GM06990 (cell line): ENCODE measurements at regions not wholly inside any gene's neighbourhood (a gene's known extent, or its start where the extent isn't known, plus 50 kb on each side); places are given as distances from the start of the nearest gene placed in this dataset.

ENCODE experiments used
- DNase-seq: peaks from one replicate; pipeline ENCODE4 v3.0.0-alpha.2; 2011; ENCODE audit not compliant: insufficient read length; ENCODE audit errors: extremely low read depth
- H3K27me3 ChIP-seq: replicated peaks from 2 replicates; pipeline ENCODE4 v1.6.0; 2011; ENCODE audit warnings: low read length; ENCODE audit not compliant: control insufficient read depth, insufficient read depth
- H3K36me3 ChIP-seq: 2 replicates; pipeline ENCODE4 v1.5.1; 2011; ENCODE audit warnings: low read length; ENCODE audit not compliant: control insufficient read depth, insufficient read depth
- H3K4me3 ChIP-seq: replicated peaks from 2 replicates; pipeline ENCODE4 v1.5.1; 2011; ENCODE audit warnings: low read depth, mild to moderate bottlenecking, control low read depth, low read length
- TF ChIP-seq, protein P1 (sequence below): IDR thresholded peaks from 2 replicates; pipeline ENCODE4 v1.5.1; 2011; ENCODE audit warnings: low read length, control low read depth, mild to moderate bottlenecking, inconsistent platforms; ENCODE audit not compliant: insufficient read depth, poor library complexity, severe bottlenecking

DNA sequence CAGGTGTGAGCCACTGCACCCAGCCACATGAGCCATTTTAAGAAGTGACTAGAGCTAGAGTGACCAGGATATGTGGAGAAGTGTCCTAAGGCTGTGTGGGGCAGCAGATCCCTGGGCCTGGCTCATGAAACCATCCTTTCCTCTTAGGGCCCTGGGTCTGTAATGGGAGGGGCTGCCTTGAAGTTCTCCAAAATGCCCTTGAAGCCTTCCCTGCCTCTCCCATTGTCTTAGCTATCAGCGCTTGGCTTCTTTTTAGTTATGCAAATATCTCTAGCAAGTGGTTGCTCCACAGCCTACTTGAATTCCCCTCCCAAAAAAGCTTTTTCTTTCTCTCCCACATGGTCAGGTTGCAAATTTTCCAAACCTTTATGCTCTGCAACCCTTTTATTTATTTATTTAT lies 112.4 kb upstream of the SPATA16 start:
- no peak overlapping the region for H3K4me3 ChIP-seq
- no peak for DNase-seq
- TF ChIP-seq, protein P1, sequence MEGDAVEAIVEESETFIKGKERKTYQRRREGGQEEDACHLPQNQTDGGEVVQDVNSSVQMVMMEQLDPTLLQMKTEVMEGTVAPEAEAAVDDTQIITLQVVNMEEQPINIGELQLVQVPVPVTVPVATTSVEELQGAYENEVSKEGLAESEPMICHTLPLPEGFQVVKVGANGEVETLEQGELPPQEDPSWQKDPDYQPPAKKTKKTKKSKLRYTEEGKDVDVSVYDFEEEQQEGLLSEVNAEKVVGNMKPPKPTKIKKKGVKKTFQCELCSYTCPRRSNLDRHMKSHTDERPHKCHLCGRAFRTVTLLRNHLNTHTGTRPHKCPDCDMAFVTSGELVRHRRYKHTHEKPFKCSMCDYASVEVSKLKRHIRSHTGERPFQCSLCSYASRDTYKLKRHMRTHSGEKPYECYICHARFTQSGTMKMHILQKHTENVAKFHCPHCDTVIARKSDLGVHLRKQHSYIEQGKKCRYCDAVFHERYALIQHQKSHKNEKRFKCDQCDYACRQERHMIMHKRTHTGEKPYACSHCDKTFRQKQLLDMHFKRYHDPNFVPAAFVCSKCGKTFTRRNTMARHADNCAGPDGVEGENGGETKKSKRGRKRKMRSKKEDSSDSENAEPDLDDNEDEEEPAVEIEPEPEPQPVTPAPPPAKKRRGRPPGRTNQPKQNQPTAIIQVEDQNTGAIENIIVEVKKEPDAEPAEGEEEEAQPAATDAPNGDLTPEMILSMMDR, result no peak
- H3K27me3 ChIP-seq, result no peaks in the 10 kb centered on the region
- no peaks in the 10 kb centered on the region for H3K36me3 ChIP-seq

DNA sequence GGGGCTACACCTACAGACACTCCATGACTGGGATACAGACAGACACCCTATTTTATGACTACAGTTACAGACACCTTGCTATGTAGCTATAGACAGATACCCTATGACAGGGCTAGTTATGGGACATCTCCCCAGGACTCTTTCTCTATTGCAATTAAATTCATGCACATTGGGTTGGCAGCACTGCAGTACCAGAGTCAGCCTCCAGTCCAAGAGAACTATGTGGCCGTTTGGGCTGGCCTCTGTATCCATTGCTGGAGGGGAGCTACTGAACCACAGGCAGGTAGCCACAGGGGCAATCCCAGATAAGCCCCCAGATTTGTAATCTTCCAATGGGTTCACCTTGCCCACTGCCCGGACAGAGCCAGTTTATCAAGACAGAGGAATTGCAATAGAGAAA lies 108.4 kb upstream of the SPATA16 start:
- H3K36me3 ChIP-seq, result no peaks in the 10 kb centered on the region
- TF ChIP-seq, protein P1, result no peak
- no peak overlapping the region for H3K4me3 ChIP-seq
- DNase-seq, result no peak
- H3K27me3 ChIP-seq, result no peaks in the 10 kb centered on the region

DNA sequence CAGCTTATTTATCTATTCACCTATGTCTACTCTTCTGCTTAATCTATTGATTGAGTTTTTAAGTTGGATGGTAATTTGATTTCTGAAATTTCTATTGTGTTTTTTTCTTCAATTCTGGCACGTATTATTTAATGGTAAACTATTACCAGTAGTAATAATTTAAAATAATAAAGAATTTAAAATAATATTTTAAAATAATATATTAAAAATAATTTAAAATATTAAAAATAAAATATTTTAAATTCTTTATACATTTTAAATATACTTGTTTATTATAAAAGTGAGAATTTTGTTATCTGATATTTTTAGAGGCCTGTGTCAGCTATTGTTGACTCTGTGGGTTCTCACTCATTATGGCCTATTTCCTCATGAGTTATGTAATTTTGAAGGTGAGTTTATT lies 100.7 kb upstream of the SPATA16 start:
- Histone ChIP-seq H3K27me3 (no peaks in the 10 kb centered on the region), H3K4me3 (no peak overlapping the region), H3K36me3 (no peaks in the 10 kb centered on the region)
- no peak for DNase-seq
- TF ChIP-seq, protein P1, result no peak

DNA sequence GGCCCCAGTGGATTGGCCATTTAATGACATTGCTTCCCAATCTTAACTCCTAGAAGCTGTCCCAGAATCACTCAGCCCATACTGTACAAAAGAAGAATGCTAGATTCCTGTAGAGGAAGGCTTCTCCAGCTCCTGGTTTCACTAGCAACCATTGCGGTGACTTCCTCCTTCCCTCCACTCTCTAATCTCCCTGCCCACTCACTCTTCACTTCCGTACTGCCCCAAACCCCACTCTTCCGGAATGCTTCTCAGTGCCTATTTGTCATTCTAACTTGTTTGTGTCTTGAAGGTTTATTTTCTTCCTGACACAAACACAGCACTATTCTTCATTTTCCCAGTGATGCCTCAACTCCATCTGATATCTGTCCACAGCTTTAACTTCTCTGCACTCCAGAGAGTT lies 97.1 kb upstream of the SPATA16 start:
- H3K4me3 ChIP-seq, result no peak overlapping the region
- no peaks in the 10 kb centered on the region for H3K36me3 ChIP-seq
- DNase-seq, result no peak
- TF ChIP-seq, protein P1, result no peak
- no peaks in the 10 kb centered on the region for H3K27me3 ChIP-seq

DNA sequence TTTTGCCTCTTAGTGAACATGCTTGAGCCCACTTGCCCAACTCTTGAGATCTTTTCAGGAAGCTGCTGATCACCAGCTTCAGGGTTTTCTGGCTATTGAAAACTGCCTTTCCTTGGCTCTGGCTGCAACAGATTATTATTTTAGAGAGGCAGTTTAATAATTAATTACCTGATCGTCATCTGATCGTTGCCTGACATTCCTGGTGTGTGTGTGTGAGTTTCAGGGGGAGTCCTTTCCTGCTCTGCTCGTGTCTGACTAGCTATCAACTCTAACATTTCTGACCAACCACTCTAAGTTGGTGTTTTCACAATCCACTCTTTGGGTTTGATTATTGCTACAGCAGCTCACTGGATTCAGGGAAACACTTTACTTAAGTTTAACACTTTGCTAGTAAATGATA lies 84.3 kb upstream of the SPATA16 start:
- no peaks in the 10 kb centered on the region for H3K36me3 ChIP-seq
- TF ChIP-seq, protein P1, result no peak
- DNase-seq, result no peak

DNA sequence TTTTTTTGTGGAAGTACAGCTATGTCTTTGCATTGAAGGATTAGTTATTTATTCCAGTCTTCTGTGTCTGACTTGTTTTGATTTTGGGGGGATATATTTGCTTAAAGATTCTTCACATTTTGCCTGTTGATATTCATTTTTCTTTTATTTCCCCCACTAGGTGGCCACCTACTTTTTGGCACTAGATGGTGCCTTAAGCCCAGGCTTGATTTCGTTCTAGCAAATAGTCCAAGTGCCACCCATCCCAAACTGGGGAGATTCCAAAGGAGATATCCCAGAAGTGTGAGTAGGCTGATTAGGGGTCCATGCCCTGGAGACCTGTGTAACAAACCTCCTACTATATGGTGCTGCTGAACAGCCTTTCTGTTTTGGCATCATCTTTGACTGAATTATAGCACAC lies 80.0 kb upstream of the SPATA16 start:
- Histone ChIP-seq H3K27me3 (no peaks in the 10 kb centered on the region), H3K36me3 (no peaks in the 10 kb centered on the region), H3K4me3 (no peak overlapping the region)
- DNase-seq, result no peak
- TF ChIP-seq, protein P1, result peak; percentile 36

More for the DNA sequence above, 84.3 kb upstream of the SPATA16 start:
- no peaks in the 10 kb centered on the region for H3K27me3 ChIP-seq
- H3K4me3 ChIP-seq, result no peak overlapping the region
